T-cell (primary cell): ENCODE measurements at regions not wholly inside any gene's neighbourhood (a gene's known extent, or its start where the extent isn't known, plus 50 kb on each side); places are given as distances from the start of the nearest gene placed in this dataset.

Experiments used
- ATAC-seq, 4 experiments: fragments of 200-7000 bp in 3 of 4; fragments of 150-1000 bp in 1 of 4; cut with Tn5 transposase; replicated peaks in 1 of 4; 1 replicate in 3 of 4; 2 replicates in 1 of 4; pipeline ENCODE4 v1.10.0; 2021; ENCODE audit warnings: moderate library complexity in 3 of 4, mild to moderate bottlenecking in 2 of 4, moderate number of reproducible peaks in 1 of 4
- CTCF ChIA-PET, 2 donors: fragments of 300-600 bp; sonication (Branson Sonifier 250); formaldehyde crosslinking; loops; one replicate each; lab custom pipeline; 2022; ENCODE audit warnings: antibody characterized with exemption in 2 of 2; lab: Charles Lee
- POLR2A ChIA-PET, 2 donors: fragments of 300-600 bp; sonication (Branson Sonifier 250); formaldehyde crosslinking; loops; one replicate each; lab custom pipeline; 2022; ENCODE audit warnings: antibody characterized with exemption in 2 of 2; lab: Charles Lee
- DNase-seq, 35 experiments: peaks; one replicate each; pipeline versions ENCODE4 v3.0.0 to v3.0.0-alpha.2; 2013 to 2023
- H3K27ac ChIP-seq: one replicate; pipeline ENCODE4 v1.5.1; 2013; ENCODE audit warnings: low read length
- H3K27me3 ChIP-seq, 2 experiments: replicated peaks in 1 of 2; 1 replicate in 1 of 2; 2 replicates in 1 of 2; pipeline versions ENCODE4 v1.6.1 to v1.7.0; 2013; ENCODE audit warnings: low read length in 1 of 2, mixed read lengths in 1 of 2; ENCODE audit not compliant: control insufficient read depth in 2 of 2, insufficient read depth in 2 of 2; ENCODE audit errors: extremely low read depth in 1 of 2
- H3K36me3 ChIP-seq, 2 donors: 1 replicate in 1 of 2; 2 replicates in 1 of 2; pipeline versions ENCODE4 v1.6.1 to v1.7.0; 2013; ENCODE audit warnings: low read length in 1 of 2; ENCODE audit not compliant: control insufficient read depth in 2 of 2, insufficient read depth in 1 of 2; ENCODE audit errors: extremely low read depth in 1 of 2
- H3K4me1 ChIP-seq, 2 experiments: 1 replicate in 1 of 2; 2 replicates in 1 of 2; pipeline versions ENCODE4 v1.6.1 to v1.7.0; 2013; ENCODE audit warnings: low read length in 2 of 2, mixed read lengths in 1 of 2; ENCODE audit not compliant: insufficient read depth in 2 of 2, control insufficient read depth in 1 of 2; ENCODE audit errors: extremely low read depth in 1 of 2
- H3K4me3 ChIP-seq, 2 donors: 1 replicate in 1 of 2; 2 replicates in 1 of 2; pipeline versions ENCODE4 v1.5.1 to v1.7.0; 2013; ENCODE audit warnings: mild to moderate bottlenecking in 2 of 2, low read length in 1 of 2, moderate library complexity in 1 of 2; ENCODE audit not compliant: control insufficient read depth in 1 of 2; ENCODE audit errors: extremely low read depth in 1 of 2
- H3K9me3 ChIP-seq: 2 replicates; pipeline ENCODE4 v1.7.0; 2013
- H3K27ac Mint-ChIP-seq, 2 donors: one replicate each; pipeline ENCODE4 v1.8.0; 2020 to 2021; ENCODE audit warnings: mild to moderate bottlenecking in 2 of 2, mixed read lengths in 2 of 2
- H3K27me3 Mint-ChIP-seq, 2 donors: one replicate each; pipeline ENCODE4 v1.8.0; 2021 to 2022; ENCODE audit warnings: mixed read lengths in 2 of 2
- H3K36me3 Mint-ChIP-seq: one replicate; pipeline ENCODE4 v1.8.0; 2021; ENCODE audit warnings: mixed read lengths
- H3K4me1 Mint-ChIP-seq, 3 donors: one replicate each; pipeline ENCODE4 v1.8.0; 2020 to 2022; ENCODE audit warnings: mixed read lengths in 3 of 3, mild to moderate bottlenecking in 1 of 3
- H3K4me3 Mint-ChIP-seq, 3 donors: one replicate each; pipeline ENCODE4 v1.8.0; 2020 to 2022; ENCODE audit warnings: mild to moderate bottlenecking in 3 of 3, mixed read lengths in 3 of 3, moderate library complexity in 3 of 3
- H3K9me3 Mint-ChIP-seq, 3 donors: one replicate each; pipeline ENCODE4 v1.8.0; 2020 to 2022; ENCODE audit warnings: mixed read lengths in 3 of 3
- WGBS: methylation state at CpG from one replicate; pipeline ENCODE4 v1.1.5; 2013; ENCODE audit warnings: missing lambda C conversion rate; ENCODE audit not compliant: insufficient coverage; 5-methylcytosine and 5-hydroxymethylcytosine counted together

DNA sequence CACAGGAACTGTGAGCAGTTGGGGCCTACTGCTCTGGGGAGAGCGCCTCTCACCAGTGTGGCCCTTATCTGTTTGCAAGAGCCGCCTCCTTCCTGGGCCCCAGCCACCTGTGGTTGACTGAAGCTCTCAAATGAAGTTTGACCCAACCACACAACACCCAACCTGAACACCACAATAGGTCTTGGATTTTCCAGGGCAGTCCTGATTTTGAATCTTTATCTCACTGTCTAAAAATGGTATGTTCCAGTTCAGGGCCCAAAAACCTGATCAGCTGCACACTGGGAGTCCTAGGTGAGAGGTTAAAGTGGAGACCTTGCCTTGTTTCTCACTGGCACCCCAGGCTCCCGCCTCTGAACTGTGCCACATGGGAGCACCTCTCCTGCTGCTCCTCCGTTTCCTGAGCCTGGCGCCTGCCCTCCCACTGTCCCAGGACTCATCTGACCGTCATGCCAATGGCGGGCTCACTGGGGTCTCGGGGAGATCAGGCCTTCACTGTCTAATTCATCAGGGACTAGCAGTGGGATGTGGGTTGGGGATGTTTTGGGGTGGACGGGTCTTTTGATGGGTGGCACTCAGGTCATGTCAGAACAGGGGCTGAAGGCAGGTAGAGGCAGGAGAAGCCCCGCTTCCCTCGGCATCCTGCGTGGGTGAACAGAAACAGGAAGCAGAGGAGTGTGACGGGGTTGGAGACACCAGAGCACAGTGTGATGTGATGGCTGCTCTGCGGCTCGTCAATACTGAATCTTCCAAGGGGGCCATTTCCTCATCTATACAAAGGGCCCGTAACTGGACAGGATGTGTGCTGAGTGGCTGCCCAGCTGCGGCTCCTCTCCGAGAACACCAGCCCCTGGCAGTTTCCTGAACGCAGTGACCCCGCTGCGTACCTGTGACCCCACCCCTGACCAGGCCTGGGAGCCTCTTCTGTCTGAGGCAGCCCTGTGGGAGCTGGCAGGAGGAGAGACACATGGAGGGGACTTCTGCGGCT is 59.6 kb upstream of the ITPKB start:
- no peaks in the 10 kb centered on the region for H3K27me3 Mint-ChIP-seq
- Histone ChIP-seq H3K4me1 (peaks cover 22 to 35% of the 10 kb centered on the region in 2 experiments), H3K27ac (peak overlapping the region; percentile 89), H3K36me3 (peaks cover 0 to 3% of the 10 kb centered on the region in 2 donors), H3K4me3 (peak overlapping the region in 1 of 2 donors; percentile 12), H3K9me3 (no peaks in the 10 kb centered on the region), H3K27me3 (no peaks in the 10 kb centered on the region)
- H3K9me3 Mint-ChIP-seq: no peaks in the 10 kb centered on the region
- DNase-seq: peak; percentile 36 to 77 (median 58)
- ChIA-PET POLR2A (interaction anchor here in 1 of 2 donors (0.6 kb wide), 2 partner anchors 17 to 140 kb away, joined by 3 to 9 read pairs; no protein-coding TSS in a partner anchor), CTCF (interaction anchor here in 1 of 2 donors (0.6 kb wide), 1 partner anchor 72 kb away, joined by 3 read pairs; no protein-coding TSS in a partner anchor)
- no peaks in the 10 kb centered on the region for H3K36me3 Mint-ChIP-seq
- 15% methylated on average over 15 of the region's 22 CpGs for WGBS
- peak overlapping the region; percentile 99 for H3K27ac Mint-ChIP-seq
- ATAC-seq: peak; percentile 81 to 86 (median 84)
- peaks cover 29 to 39% (median 35%) of the 10 kb centered on the region in 3 donors for H3K4me1 Mint-ChIP-seq
- peak overlapping the region; percentile 37 to 75 (median 53) for H3K4me3 Mint-ChIP-seq

DNA sequence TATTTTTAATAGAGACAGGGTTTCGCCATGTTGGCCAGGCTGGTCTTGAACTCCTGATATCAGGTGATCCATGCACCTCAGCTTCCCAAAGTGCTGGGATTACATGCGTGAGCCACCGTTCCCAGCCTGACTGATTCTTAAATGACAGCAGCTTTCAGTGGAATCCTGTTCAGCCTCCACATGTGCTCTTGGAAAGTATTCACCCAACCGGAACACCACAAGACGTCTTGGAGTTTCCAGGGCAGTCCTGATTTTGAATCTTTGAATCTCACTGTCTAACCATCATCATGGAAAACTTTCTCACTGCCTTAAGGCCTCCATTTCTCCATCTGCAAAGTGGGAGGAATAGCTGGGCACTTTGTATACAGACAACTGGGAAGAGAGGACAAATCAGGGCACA is 58.1 kb upstream of the ITPKB start:
- H3K9me3 ChIP-seq: no peaks in the 10 kb centered on the region
- peaks cover 29 to 39% (median 35%) of the 10 kb centered on the region in 3 donors for H3K4me1 Mint-ChIP-seq
- POLR2A ChIA-PET: interaction anchor here in 1 of 2 donors (0.6 kb wide), 1 partner anchor 51 kb away, joined by 4 read pairs; no protein-coding TSS in a partner anchor

DNA sequence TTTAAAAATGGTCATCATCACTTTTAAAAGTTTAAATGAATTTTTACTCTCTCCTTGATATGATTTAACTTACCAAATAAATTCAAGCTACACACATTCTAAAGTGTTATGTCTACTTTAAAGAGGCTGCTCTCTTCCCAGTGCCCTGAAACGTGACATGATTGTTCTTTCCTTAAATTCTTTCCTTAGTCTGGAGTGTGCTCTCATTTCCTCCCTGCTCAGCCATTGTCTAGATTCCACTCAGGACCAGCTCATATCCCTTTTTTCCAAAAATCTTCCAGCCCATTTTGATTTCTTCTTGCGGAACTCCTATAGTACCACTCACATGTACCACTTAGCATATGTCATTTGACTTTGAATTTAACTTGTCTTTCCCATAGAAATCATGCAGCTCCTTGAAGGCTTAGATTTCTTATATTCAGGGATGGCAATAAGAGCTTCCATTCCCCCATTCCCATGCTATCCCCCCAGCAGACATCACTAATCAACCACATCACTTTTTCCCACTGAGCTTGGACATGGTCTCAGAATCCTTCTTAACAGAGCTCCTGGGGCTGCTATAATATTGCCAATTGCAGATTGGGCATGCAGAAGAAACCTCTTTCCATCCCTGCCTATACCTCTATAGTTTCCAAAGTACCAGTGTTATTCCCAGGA is 54.7 kb upstream of the ITPKB start:
- H3K4me1 ChIP-seq: peaks cover 2 to 16% of the 10 kb centered on the region in 2 experiments
- H3K9me3 ChIP-seq: no peaks in the 10 kb centered on the region
- H3K27ac ChIP-seq: no peak overlapping the region
- Mint-ChIP-seq H3K4me3 (no peak overlapping the region), H3K27ac (no peak overlapping the region), H3K27me3 (no peaks in the 10 kb centered on the region), H3K4me1 (peaks cover 8 to 18% (median 12%) of the 10 kb centered on the region in 3 donors), H3K36me3 (no peaks in the 10 kb centered on the region), H3K9me3 (no peaks in the 10 kb centered on the region)
- H3K4me3 ChIP-seq: no peak overlapping the region
- peaks cover 0 to 3% of the 10 kb centered on the region in 2 donors for H3K36me3 ChIP-seq
- ChIA-PET POLR2A (interaction anchor here in 1 of 2 donors (0.5 to 0.6 kb wide), 2 partner anchors 499 to 1907 kb away, joined by 3 read pairs; no protein-coding TSS in a partner anchor), CTCF (interaction anchor here (0.6 to 0.8 kb wide), 2 partner anchors 33 to 246 kb away, joined by 3 to 5 read pairs; no protein-coding TSS in a partner anchor)
- DNase-seq: no peak
- no peaks in the 10 kb centered on the region for H3K27me3 ChIP-seq
- 94% methylated on average over 2 of the region's 2 CpGs for WGBS
- no peak for ATAC-seq

More for the DNA sequence above, 58.1 kb upstream of the ITPKB start:
- DNase-seq (no peak), ATAC-seq (no peak)
- H3K4me3 Mint-ChIP-seq: peak overlapping the region in 1 of 3 donors; percentile 46
- Histone ChIP-seq H3K36me3 (peaks cover 0 to 3% of the 10 kb centered on the region in 2 donors), H3K27me3 (no peaks in the 10 kb centered on the region), H3K4me3 (no peak overlapping the region), H3K27ac (peak overlapping the region; percentile 36), H3K4me1 (peaks cover 22 to 35% of the 10 kb centered on the region in 2 experiments)
- WGBS: 92% methylated on average over 3 of the region's 5 CpGs
- H3K27ac Mint-ChIP-seq: peak overlapping the region; percentile 83 to 85
- H3K36me3 Mint-ChIP-seq: no peaks in the 10 kb centered on the region
- H3K9me3 Mint-ChIP-seq: no peaks in the 10 kb centered on the region
- CTCF ChIA-PET: no interaction called here
- no peaks in the 10 kb centered on the region for H3K27me3 Mint-ChIP-seq

DNA sequence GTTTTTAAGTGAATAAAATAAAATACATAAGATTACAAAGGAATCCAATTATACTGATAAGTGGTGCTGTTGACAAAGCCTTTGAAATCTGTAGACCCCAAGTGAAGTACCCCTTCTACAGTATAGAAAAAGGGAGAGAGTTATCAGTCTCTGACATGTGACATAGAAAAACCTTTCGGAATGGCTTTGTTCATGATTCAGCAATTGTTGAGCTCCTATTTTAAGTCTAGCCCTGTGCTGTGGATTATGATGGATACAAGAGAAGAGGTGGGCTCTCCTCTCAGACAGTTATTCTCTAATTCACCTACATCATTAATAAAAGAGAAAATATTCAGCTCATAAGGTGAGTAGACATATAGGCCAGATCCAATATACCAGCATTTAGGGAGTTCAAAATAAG is 53.3 kb upstream of the ITPKB start:
- no peaks in the 10 kb centered on the region for H3K27me3 Mint-ChIP-seq
- H3K4me3 Mint-ChIP-seq: no peak overlapping the region
- peaks cover 0 to 8% of the 10 kb centered on the region in 2 experiments for H3K4me1 ChIP-seq
- no peaks in the 10 kb centered on the region for H3K9me3 Mint-ChIP-seq
- ChIA-PET CTCF (no interaction called here), POLR2A (interaction anchor here in 1 of 2 donors (1.2 kb wide), 1 partner anchor 8 kb away, joined by 3 read pairs; no protein-coding TSS in a partner anchor)
- no peaks in the 10 kb centered on the region for H3K36me3 Mint-ChIP-seq
- H3K27me3 ChIP-seq: no peaks in the 10 kb centered on the region
- H3K27ac ChIP-seq: no peak overlapping the region
- WGBS: no CpG with 5 or more reads among the region's 1 CpG
- H3K4me3 ChIP-seq: no peak overlapping the region
- DNase-seq (no peak), ATAC-seq (no peak)
- no peak overlapping the region for H3K27ac Mint-ChIP-seq
- peaks cover 4 to 10% (median 4%) of the 10 kb centered on the region in 3 donors for H3K4me1 Mint-ChIP-seq
- peaks cover 0 to 3% of the 10 kb centered on the region in 2 donors for H3K36me3 ChIP-seq
- H3K9me3 ChIP-seq: no peaks in the 10 kb centered on the region

DNA sequence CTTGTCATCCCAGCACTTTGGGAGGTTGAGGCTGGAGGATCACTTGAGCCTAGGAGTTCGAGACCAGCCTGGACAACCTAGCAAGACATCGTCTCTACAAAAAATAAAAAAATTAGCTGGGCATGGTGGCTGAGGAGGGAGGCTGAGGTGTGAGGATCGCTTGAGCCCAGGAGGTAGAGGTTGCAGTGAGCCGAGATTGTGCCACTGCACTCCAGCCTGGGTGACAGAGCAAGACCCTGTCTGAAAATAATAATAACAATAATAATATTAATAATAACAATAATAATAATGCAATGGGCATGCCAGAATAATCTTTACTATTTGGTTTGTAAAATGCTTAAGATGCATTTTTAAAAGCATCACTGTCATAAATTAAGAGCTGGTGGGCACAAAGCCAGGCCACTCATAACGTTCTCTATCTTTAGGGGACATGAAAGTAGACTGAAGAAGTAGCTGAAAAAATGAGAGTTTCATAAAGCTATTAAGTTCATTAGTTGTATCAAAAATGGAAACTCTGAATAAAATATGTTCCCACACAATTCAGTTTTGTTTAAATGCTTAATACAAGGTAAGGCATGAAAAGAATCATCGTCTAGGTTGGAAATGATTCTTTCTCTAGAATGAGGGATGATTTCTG is 51.6 kb upstream of the ITPKB start:
- Mint-ChIP-seq H3K4me1 (peaks cover 0 to 3% (median 2%) of the 10 kb centered on the region in 3 donors), H3K27me3 (no peaks in the 10 kb centered on the region), H3K27ac (no peak overlapping the region), H3K36me3 (no peaks in the 10 kb centered on the region), H3K4me3 (no peak overlapping the region), H3K9me3 (no peaks in the 10 kb centered on the region)
- WGBS: no CpG with 5 or more reads among the region's 6 CpGs
- no peak overlapping the region for H3K4me3 ChIP-seq
- no peak overlapping the region for H3K27ac ChIP-seq
- no peaks in the 10 kb centered on the region for H3K36me3 ChIP-seq
- POLR2A ChIA-PET: no interaction called here
- DNase-seq (no peak), ATAC-seq (no peak)
- no peaks in the 10 kb centered on the region for H3K9me3 ChIP-seq
- no peaks in the 10 kb centered on the region for H3K4me1 ChIP-seq
- H3K27me3 ChIP-seq: no peaks in the 10 kb centered on the region
- CTCF ChIA-PET: interaction anchor here in 1 of 2 donors (0.7 to 0.8 kb wide), 2 partner anchors 13 to 24 kb away, joined by 3 read pairs; no protein-coding TSS in a partner anchor
